Psoas muscle (tissue), 7 donors: ENCODE measurements at regions not wholly inside any gene's neighbourhood (a gene's known extent, or its start where the extent isn't known, plus 50 kb on each side); places are given as distances from the start of the nearest gene placed in this dataset.

ENCODE experiments used
- ATAC-seq, 4 donors: fragments of 200-7000 bp; cut with Tn5 transposase; one replicate each; pipeline ENCODE4 v1.9.1; 2020; ENCODE audit warnings: moderate library complexity in 3 of 4, mild to moderate bottlenecking in 2 of 4
- DNase-seq, 2 donors: peaks; one replicate each; pipeline ENCODE4 v3.0.0-alpha.2; 2020
- H3K27ac ChIP-seq: fragments of 200-600 bp; one replicate; pipeline ENCODE4 v1.8.0; 2022
- H3K27me3 ChIP-seq, 3 donors: fragments of 200-600 bp in 1 of 3; one replicate each; pipeline versions ENCODE4 v1.6.1 to v1.8.0; 2013 to 2022; ENCODE audit warnings: low read length in 2 of 3, mild to moderate bottlenecking in 2 of 3, moderate library complexity in 1 of 3; ENCODE audit not compliant: insufficient read depth in 3 of 3
- H3K36me3 ChIP-seq, 2 donors: fragments of 200-600 bp in 1 of 2; one replicate each; pipeline versions ENCODE4 v1.6.1 to v1.8.0; 2013 to 2022; ENCODE audit warnings: low read depth in 1 of 2, mild to moderate bottlenecking in 1 of 2, moderate library complexity in 1 of 2; ENCODE audit not compliant: insufficient read depth in 1 of 2
- H3K4me1 ChIP-seq: fragments of 200-600 bp; one replicate; pipeline ENCODE4 v1.8.0; 2022
- H3K4me3 ChIP-seq: fragments of 200-600 bp; one replicate; pipeline ENCODE4 v1.8.0; 2022; ENCODE audit warnings: mild to moderate bottlenecking
- H3K9me3 ChIP-seq: fragments of 200-600 bp; one replicate; pipeline ENCODE4 v1.8.0; 2022
- CTCF ChIP-seq: fragments of 200-600 bp; IDR thresholded peaks from one replicate; pipeline ENCODE4 v1.8.0; 2022; ENCODE audit warnings: antibody characterized with exemption
- WGBS, 3 donors: extraction: QIAGEN DNeasy Blood & Tissue Kit; methylation state at CpG; one replicate each; pipeline versions ENCODE4 v1.1.6 to v1.1.7; 2013; 5-methylcytosine and 5-hydroxymethylcytosine counted together
- intact Hi-C, 2 donors: fragments of 100-400 bp; cut with DNase I; formaldehyde crosslinking; loops; one replicate each; pipeline versions ENCODE4 v1.11.0 to v1.14.2; 2022
- donor health status: healthy with polysubstance abuse.
- donor health status: DM: no; HTN: no; CAD: no; lungs with moderate emphysema.
- donor health status: Bipolar disorder and iron deficiency.
- donor health status: healthy.
- donor health status: DM: yes; HTN: yes; CAD: no.
- donor health status: DM: no; HTN: no; CAD: no.
- donor health status: DM: yes; HTN: yes; CAD: no.

DNA sequence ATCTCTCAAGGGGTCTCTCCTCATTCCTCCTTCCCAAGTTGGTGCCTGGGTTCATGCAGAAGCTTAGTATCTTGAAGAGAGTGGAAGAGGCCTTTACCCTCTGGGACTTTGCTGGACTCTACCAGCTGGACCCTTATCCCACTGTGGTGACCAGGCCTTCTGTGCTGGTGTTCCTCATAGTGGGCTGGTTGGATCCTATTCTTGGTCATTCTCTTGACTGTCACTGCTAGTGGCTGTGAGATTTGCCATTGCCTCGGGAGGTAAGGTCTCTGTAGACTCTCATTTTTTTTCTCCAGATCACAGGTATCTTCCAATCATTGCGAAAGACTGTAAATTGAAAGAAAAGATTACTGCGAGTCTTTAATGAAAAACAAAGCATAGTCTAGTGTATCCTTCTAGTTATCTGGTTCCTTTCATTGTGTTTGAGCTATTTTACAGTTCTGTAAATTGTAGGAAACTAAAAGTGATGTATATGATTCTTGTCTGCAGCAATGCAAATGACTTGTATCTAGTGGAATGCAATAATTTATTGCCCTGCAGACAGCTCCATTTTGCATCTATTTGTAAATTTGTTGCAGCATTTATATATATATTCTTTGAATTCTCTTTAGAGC lies 217.9 kb downstream of the AEBP2 start:
- Histone ChIP-seq H3K4me1 (no peaks in the 10 kb centered on the region), H3K36me3 (no peaks in the 10 kb centered on the region), H3K27ac (no peak overlapping the region), H3K27me3 (no peaks in the 10 kb centered on the region), H3K4me3 (no peak overlapping the region), H3K9me3 (no peaks in the 10 kb centered on the region)
- no peak for TF ChIP-seq CTCF
- intact Hi-C loops: no loop called here
- WGBS, 3 donors: 95 to 97% (median 97%) methylated on average over 3 of the region's 3 CpGs
- DNase-seq: no peak
- no peak for ATAC-seq

DNA sequence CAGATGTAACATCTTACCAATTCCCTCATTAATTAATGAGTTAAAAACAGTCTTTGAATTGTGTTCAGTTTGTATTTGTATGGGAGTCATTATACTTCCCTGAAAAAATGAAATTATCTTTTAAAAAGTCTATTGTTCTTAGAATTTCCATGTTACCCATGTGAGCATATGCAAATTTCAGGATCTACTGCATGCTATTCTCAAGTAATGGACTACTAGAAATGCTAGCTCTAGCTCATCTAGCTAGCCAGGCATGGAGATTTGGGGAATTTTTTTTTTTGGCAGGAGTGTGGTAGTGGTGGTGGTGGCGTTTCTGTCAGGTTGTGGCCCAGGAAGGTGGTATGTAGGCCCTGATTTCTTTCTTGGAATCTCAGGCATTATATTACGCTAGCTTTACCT lies 218.4 kb downstream of the AEBP2 start:
- DNase-seq (no peak), ATAC-seq (no peak)
- H3K4me3 ChIP-seq: no peak overlapping the region
- no peak for TF ChIP-seq CTCF
- no peaks in the 10 kb centered on the region for H3K36me3 ChIP-seq
- H3K27me3 ChIP-seq: no peaks in the 10 kb centered on the region
- H3K4me1 ChIP-seq: no peaks in the 10 kb centered on the region
- H3K9me3 ChIP-seq: no peaks in the 10 kb centered on the region
- 94 to 100% (median 97%) methylated on average over 2 of the region's 2 CpGs for WGBS, 3 donors
- intact Hi-C loops: no loop called here
- H3K27ac ChIP-seq: no peak overlapping the region

DNA sequence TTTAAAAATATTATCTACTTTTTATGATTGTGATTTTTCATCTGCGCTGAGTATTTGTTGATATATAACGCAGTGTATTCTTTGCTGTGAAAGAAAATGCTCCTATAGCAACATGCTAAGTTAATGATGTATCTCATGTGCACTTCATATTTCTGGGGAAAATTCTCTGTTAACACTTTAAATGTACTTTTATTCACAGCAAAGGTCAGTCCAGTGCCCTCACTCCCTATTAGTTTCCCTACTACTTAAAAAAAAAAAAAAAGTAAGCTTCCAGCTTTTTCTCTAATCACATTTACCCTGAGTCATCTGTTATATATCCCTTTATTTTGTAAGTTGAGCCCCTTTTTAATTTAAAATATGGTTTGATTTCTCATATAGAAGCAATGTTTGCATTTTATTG lies 219.8 kb downstream of the AEBP2 start:
- WGBS, 3 donors: 95 to 97% (median 97%) methylated on average over 2 of the region's 2 CpGs
- H3K4me1 ChIP-seq: no peaks in the 10 kb centered on the region
- no peaks in the 10 kb centered on the region for H3K27me3 ChIP-seq
- H3K27ac ChIP-seq: no peak overlapping the region
- no peak for TF ChIP-seq CTCF
- intact Hi-C loops: no loop called here
- no peaks in the 10 kb centered on the region for H3K9me3 ChIP-seq
- H3K4me3 ChIP-seq: no peak overlapping the region
- DNase-seq: no peak
- no peak for ATAC-seq
- no peaks in the 10 kb centered on the region for H3K36me3 ChIP-seq

DNA sequence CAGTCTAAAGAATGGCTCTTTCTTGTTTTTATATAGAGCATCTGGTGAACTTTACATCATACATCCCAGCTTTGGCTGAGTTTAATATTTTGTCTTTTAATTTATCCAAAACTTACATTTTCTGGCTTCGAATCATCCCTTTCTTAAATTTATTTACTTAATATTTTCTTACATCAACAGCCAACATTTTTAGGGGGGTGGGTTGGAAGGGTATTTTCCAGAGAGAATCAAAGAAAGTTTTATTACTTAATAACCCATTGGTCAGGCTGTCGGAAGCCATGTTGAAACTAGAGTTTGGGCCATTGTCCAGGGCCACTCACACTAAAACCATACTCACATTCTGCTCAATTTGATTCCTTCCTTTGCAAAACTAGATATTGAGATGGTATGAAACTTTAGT lies 220.2 kb downstream of the AEBP2 start:
- Histone ChIP-seq H3K36me3 (no peaks in the 10 kb centered on the region), H3K9me3 (no peaks in the 10 kb centered on the region), H3K4me3 (no peak overlapping the region), H3K27me3 (no peaks in the 10 kb centered on the region), H3K27ac (no peak overlapping the region), H3K4me1 (no peaks in the 10 kb centered on the region)
- intact Hi-C loops: no loop called here
- ATAC-seq (no peak), DNase-seq (no peak)
- 87 to 94% (median 89%) methylated on average over 2 of the region's 2 CpGs for WGBS, 3 donors
- no peak for TF ChIP-seq CTCF
